H1 (cell line): ENCODE measurements at regions not wholly inside any gene's neighbourhood (a gene's known extent, or its start where the extent isn't known, plus 50 kb on each side); places are given as distances from the start of the nearest gene placed in this dataset.

Experiments
- CTCF ChIA-PET: fragments of 300-600 bp; sonication (Branson Sonifier 250); formaldehyde crosslinking; loops from one replicate; lab custom pipeline; 2021; ENCODE audit not compliant: partially characterized antibody; lab: Charles Lee
- POLR2A ChIA-PET: fragments of 300-600 bp; sonication (Branson Sonifier 250); formaldehyde crosslinking; loops from one replicate; lab custom pipeline; 2021; ENCODE audit warnings: inconsistent platforms; ENCODE audit not compliant: partially characterized antibody; lab: Charles Lee
- DNase-seq, 2 experiments: peaks; one replicate each; pipeline versions ENCODE4 v3.0.0 to v3.0.0-alpha.2; 2010 to 2022; ENCODE audit warnings: low spot score in 2 of 2, low read depth in 1 of 2, mixed read lengths in 1 of 2
- FAIRE-seq: peaks from 2 replicates; lab custom pipeline; 2011; peaks lifted over from hg19 to GRCh38; lab: Jason Lieb, UNC
- H2AFZ ChIP-seq: 2 replicates; pipeline ENCODE4 v1.8.1; 2012; ENCODE audit warnings: low read length, inconsistent platforms
- H2AK5ac ChIP-seq: 2 replicates; pipeline ENCODE4 v1.6.1; 2013; ENCODE audit warnings: low read depth, low read length
- H2BK120ac ChIP-seq: replicated peaks from 2 replicates; pipeline ENCODE3; 2013; ENCODE audit warnings: low read depth, low read length, inconsistent platforms
- H2BK12ac ChIP-seq: 2 replicates; pipeline ENCODE4 v1.6.1; 2013; ENCODE audit warnings: low read depth, low read length
- H2BK15ac ChIP-seq: 2 replicates; pipeline ENCODE4 v1.6.1; 2013; ENCODE audit warnings: low read length
- H2BK20ac ChIP-seq: 2 replicates; pipeline ENCODE4 v1.6.1; 2013; ENCODE audit warnings: low read length
- H2BK5ac ChIP-seq: 2 replicates; pipeline ENCODE4 v1.6.1; 2013; ENCODE audit warnings: low read depth, low read length
- H3K14ac ChIP-seq: 2 replicates; pipeline ENCODE4 v1.6.1; 2013; ENCODE audit warnings: inconsistent platforms; ENCODE audit not compliant: insufficient read length
- H3K18ac ChIP-seq: 2 replicates; pipeline ENCODE4 v1.6.1; 2013; ENCODE audit warnings: low read length; ENCODE audit errors: extremely low read depth
- H3K23ac ChIP-seq: 2 replicates; pipeline ENCODE4 v1.6.1; 2013; ENCODE audit warnings: inconsistent platforms; ENCODE audit not compliant: insufficient read length
- H3K23me2 ChIP-seq: 2 replicates; pipeline ENCODE4 v1.6.1; 2013; ENCODE audit warnings: low read depth, low read length
- H3K27ac ChIP-seq: 2 replicates; pipeline ENCODE4 v1.6.1; 2011; ENCODE audit warnings: low read depth, low read length, inconsistent platforms
- H3K27me3 ChIP-seq, 4 experiments: replicated peaks in 1 of 4; 1 replicate in 1 of 4; 2 replicates in 3 of 4; pipeline versions ENCODE4 v1.6.1 to v1.8.1; 2011 to 2013; ENCODE audit warnings: low read length in 3 of 4, mild to moderate bottlenecking in 3 of 4, inconsistent platforms in 2 of 4, mixed read lengths in 2 of 4, moderate library complexity in 1 of 4; ENCODE audit not compliant: control insufficient read depth in 3 of 4, insufficient read depth in 3 of 4; ENCODE audit errors: extremely low read depth in 1 of 4
- H3K36me3 ChIP-seq, 4 experiments: 2 replicates each; pipeline versions ENCODE4 v1.6.1 to v1.8.1; 2011 to 2013; ENCODE audit warnings: mild to moderate bottlenecking in 4 of 4, low read length in 3 of 4, moderate library complexity in 2 of 4, control low read depth in 1 of 4, inconsistent platforms in 1 of 4; ENCODE audit not compliant: insufficient read depth in 4 of 4, control insufficient read depth in 2 of 4
- H3K4ac ChIP-seq: replicated peaks from 2 replicates; pipeline ENCODE3; 2013; ENCODE audit warnings: low read length, low read depth, mixed read lengths, inconsistent platforms; ENCODE audit not compliant: insufficient read length
- H3K4me1 ChIP-seq, 4 experiments: replicated peaks in 1 of 4; 1 replicate in 1 of 4; 2 replicates in 3 of 4; pipeline versions ENCODE4 v1.6.1 to v1.8.1; 2011 to 2013; ENCODE audit warnings: low read length in 3 of 4, inconsistent platforms in 2 of 4, mixed read lengths in 1 of 4; ENCODE audit not compliant: insufficient read depth in 4 of 4, control insufficient read depth in 3 of 4
- H3K4me2 ChIP-seq, 2 experiments: 2 replicates each; pipeline versions ENCODE4 v1.6.1 to v1.8.1; 2011 to 2013; ENCODE audit warnings: low read depth in 2 of 2, low read length in 2 of 2, control low read depth in 1 of 2, inconsistent platforms in 1 of 2, mild to moderate bottlenecking in 1 of 2; ENCODE audit not compliant: insufficient read depth in 1 of 2
- H3K4me3 ChIP-seq, 4 experiments: fragments of 200-600, 300-600 bp in 1 of 4; sonication (generic), shearing (Covaris generic), sonication (Bioruptor Twin) in 1 of 4; 2 replicates each; pipeline versions ENCODE4 v1.5.1 to v1.8.1; 2011 to 2016; ENCODE audit warnings: low read length in 4 of 4, low read depth in 3 of 4, control low read depth in 2 of 4, inconsistent platforms in 2 of 4, mild to moderate bottlenecking in 2 of 4, mixed read lengths in 1 of 4, moderate library complexity in 1 of 4; ENCODE audit not compliant: insufficient read depth in 2 of 4; ENCODE audit errors: extremely low read depth in 1 of 4
- H3K56ac ChIP-seq: replicated peaks from 2 replicates; pipeline ENCODE3; 2013; ENCODE audit warnings: low read depth, mild to moderate bottlenecking, mixed read lengths, low read length, inconsistent platforms; ENCODE audit not compliant: insufficient read length
- H3K79me1 ChIP-seq: 2 replicates; pipeline ENCODE4 v1.6.1; 2013; ENCODE audit warnings: low read depth, low read length, control low read depth
- H3K79me2 ChIP-seq, 2 experiments: 2 replicates each; pipeline versions ENCODE4 v1.6.1 to v1.8.1; 2012 to 2013; ENCODE audit warnings: low read length in 2 of 2, mild to moderate bottlenecking in 2 of 2, inconsistent platforms in 1 of 2; ENCODE audit not compliant: insufficient read depth in 2 of 2, control insufficient read depth in 1 of 2
- H3K9ac ChIP-seq, 4 experiments: replicated peaks in 1 of 4; 1 replicate in 1 of 4; 2 replicates in 3 of 4; pipeline versions ENCODE4 v1.6.1 to v1.8.1; 2011 to 2013; ENCODE audit warnings: low read depth in 3 of 4, low read length in 3 of 4, control low read depth in 2 of 4, mild to moderate bottlenecking in 2 of 4, moderate library complexity in 2 of 4, inconsistent platforms in 1 of 4; ENCODE audit errors: extremely low read depth in 1 of 4
- H3K9me3 ChIP-seq, 2 experiments: 2 replicates each; pipeline versions ENCODE4 v1.6.1 to v1.8.1; 2012 to 2013; ENCODE audit warnings: mild to moderate bottlenecking in 2 of 2, moderate library complexity in 2 of 2, control low read depth in 1 of 2, inconsistent platforms in 1 of 2, low read depth in 1 of 2, low read length in 1 of 2, mixed read lengths in 1 of 2; ENCODE audit not compliant: insufficient read depth in 2 of 2
- H4K20me1 ChIP-seq, 2 experiments: replicated peaks in 1 of 2; 2 replicates each; pipeline versions ENCODE3 to v1.8.1; 2011 to 2013; ENCODE audit warnings: inconsistent platforms in 2 of 2, low read length in 2 of 2, mild to moderate bottlenecking in 1 of 2; ENCODE audit not compliant: insufficient read depth in 2 of 2, control insufficient read depth in 1 of 2
- H4K5ac ChIP-seq: 2 replicates; pipeline ENCODE4 v1.6.1; 2013; ENCODE audit warnings: low read length, low read depth, mixed read lengths, inconsistent platforms; ENCODE audit not compliant: insufficient read length
- H4K8ac ChIP-seq: 2 replicates; pipeline ENCODE4 v1.8.0; 2013; ENCODE audit warnings: mild to moderate bottlenecking, moderate library complexity, low read length, inconsistent platforms; ENCODE audit not compliant: insufficient read depth; ENCODE audit errors: extremely low read depth
- H4K91ac ChIP-seq: replicated peaks from 2 replicates; pipeline ENCODE3; 2013; ENCODE audit warnings: low read length, mixed read lengths, inconsistent platforms; ENCODE audit not compliant: insufficient read length
- CEBPB ChIP-seq: IDR thresholded peaks from 2 replicates; pipeline ENCODE4 v1.6.1; 2012; ENCODE audit warnings: low read depth, low read length
- CREB1 ChIP-seq: IDR thresholded peaks from 2 replicates; pipeline ENCODE4 v1.6.1; 2012; ENCODE audit warnings: inconsistent platforms
- CTCF ChIP-seq, 3 experiments: IDR thresholded peaks; 1 replicate in 2 of 3; 2 replicates in 1 of 3; pipeline versions ENCODE4 v1.5.1 to v1.6.1; 2011; ENCODE audit warnings: low read length in 3 of 3, mild to moderate bottlenecking in 3 of 3, inconsistent platforms in 2 of 3, low read depth in 1 of 3, moderate library complexity in 1 of 3; ENCODE audit not compliant: insufficient read depth in 1 of 3; ENCODE audit errors: control extremely low read depth in 1 of 3
- EGR1 ChIP-seq: IDR thresholded peaks from 2 replicates; pipeline ENCODE4 v1.6.1; 2011; ENCODE audit warnings: low read depth, low read length, borderline replicate concordance
- EP300 ChIP-seq, 2 experiments: IDR thresholded peaks; 1 replicate in 1 of 2; 2 replicates in 1 of 2; pipeline ENCODE4 v1.6.1; 2011 to 2012; ENCODE audit warnings: low read depth in 2 of 2, low read length in 2 of 2, mild to moderate bottlenecking in 2 of 2, borderline replicate concordance in 1 of 2, inconsistent platforms in 1 of 2, moderate library complexity in 1 of 2
- POLR2AphosphoS5 ChIP-seq: IDR thresholded peaks from 2 replicates; pipeline ENCODE4 v1.6.1; 2011; ENCODE audit warnings: low read depth, low read length
- POU5F1 ChIP-seq: IDR thresholded peaks from 2 replicates; pipeline ENCODE4 v1.6.1; 2011; ENCODE audit warnings: low read depth, mild to moderate bottlenecking, low read length, moderate library complexity
- RNF2 ChIP-seq: fragments of 200-900, 300-1000 bp; sonication (generic); IDR thresholded peaks from 2 replicates; pipeline ENCODE4 v1.7.1; 2016; ENCODE audit warnings: borderline replicate concordance, low read depth, mild to moderate bottlenecking, antibody characterized with exemption, low read length; ENCODE audit not compliant: poor library complexity, severe bottlenecking; ENCODE audit errors: missing control alignments
- SAP30 ChIP-seq: fragments of 300-600 bp; sonication (generic); IDR thresholded peaks from 2 replicates; pipeline ENCODE4 v1.7.1; 2012; ENCODE audit warnings: low read length, moderate library complexity, mild to moderate bottlenecking, inconsistent platforms; ENCODE audit not compliant: insufficient read depth, insufficient replicate concordance
- SP2 ChIP-seq: IDR thresholded peaks from 2 replicates; pipeline ENCODE4 v1.6.1; 2012; ENCODE audit warnings: mild to moderate bottlenecking, low read length, inconsistent platforms
- TBP ChIP-seq: IDR thresholded peaks from 2 replicates; pipeline ENCODE4 v1.6.1; 2011; ENCODE audit warnings: low read depth, low read length, improper control_type of control experiment
- TCF12 ChIP-seq: IDR thresholded peaks from 2 replicates; pipeline ENCODE4 v1.6.1; 2011; ENCODE audit warnings: low read depth, mild to moderate bottlenecking, low read length
- YY1 ChIP-seq: IDR thresholded peaks from 2 replicates; pipeline ENCODE4 v1.6.1; 2011; ENCODE audit warnings: low read depth, mild to moderate bottlenecking, low read length
- WGBS, 2 experiments: shearing (Covaris generic) in 1 of 2; methylation state at CpG; one replicate each; pipeline versions ENCODE4 v1.1.6 to v1.1.7; 2013 to 2015; ENCODE audit warnings: low lambda C conversion rate in 2 of 2, mixed read lengths in 2 of 2, inconsistent platforms in 1 of 2, low coverage in 1 of 2, missing lambda C conversion rate in 1 of 2; ENCODE audit not compliant: insufficient replicate concordance in 2 of 2, insufficient coverage in 1 of 2, insufficient read length in 1 of 2; ENCODE audit errors: extremely low coverage in 1 of 2, missing lambda C conversion rate in 1 of 2; 5-methylcytosine and 5-hydroxymethylcytosine counted together

GRCh38 chr21:27653481-27653880, 686.6 kb upstream of the ADAMTS5 start:
- Histone ChIP-seq H2BK15ac (no peak overlapping the region), H4K91ac (no peak overlapping the region), H3K14ac (no peak overlapping the region), H3K27ac (no peak overlapping the region), H3K18ac (no peak overlapping the region), H3K56ac (no peak overlapping the region), H2AFZ (no peak overlapping the region), H2BK120ac (no peak overlapping the region), H4K20me1 (no peaks in the 10 kb centered on the region), H3K36me3 (no peaks in the 10 kb centered on the region), H2BK12ac (no peak overlapping the region), H3K9me3 (no peaks in the 10 kb centered on the region), H3K4ac (no peak overlapping the region), H3K4me1 (no peaks in the 10 kb centered on the region), H3K4me2 (no peak overlapping the region), H2AK5ac (no peak overlapping the region), H2BK20ac (no peak overlapping the region), H3K4me3 (no peak overlapping the region), H3K27me3 (no peaks in the 10 kb centered on the region), H3K9ac (no peak overlapping the region), H4K8ac (no peak overlapping the region), H3K79me1 (no peaks in the 10 kb centered on the region), H2BK5ac (no peak overlapping the region), H4K5ac (no peak overlapping the region), H3K79me2 (no peaks in the 10 kb centered on the region), H3K23ac (no peak overlapping the region), H3K23me2 (no peaks in the 10 kb centered on the region)
- TF ChIP-seq EGR1 = no peak
- no peak for TF ChIP-seq SP2
- TF ChIP-seq CTCF (IDR thresholded peaks at IDR 0.05; ENCODE audit: control extremely low read depth in 1 of 3, insufficient read depth in 1 of 3, low read depth in 1 of 3, low read length in 3 of 3) = no peak
- no peak for TF ChIP-seq RNF2
- TF ChIP-seq TBP = no peak
- no peak for TF ChIP-seq YY1
- no peak for TF ChIP-seq CREB1
- no peak for TF ChIP-seq SAP30
- no peak for TF ChIP-seq POU5F1
- TF ChIP-seq CEBPB = no peak
- TF ChIP-seq TCF12 = no peak
- TF ChIP-seq POLR2AphosphoS5 = no peak
- no peak for TF ChIP-seq EP300 (IDR thresholded peaks at IDR 0.05; ENCODE audit: borderline replicate concordance in 1 of 2, low read depth in 2 of 2, low read length in 2 of 2)
- CTCF ChIA-PET = interaction anchor here (0.6 kb wide), 1 partner anchor 161 kb away, joined by 3 read pairs; no protein-coding TSS in a partner anchor
- FAIRE-seq = no peak
- WGBS, 2 experiments = 87% methylated on average over 2 of the region's 2 CpGs; no CpG with 5 or more reads in 1 of the 2 experiments
- POLR2A ChIA-PET = interaction anchor here (1.2 kb wide), 1 partner anchor 9 kb away, joined by 3 read pairs; no protein-coding TSS in a partner anchor
- DNase-seq = no peak
